HCT116 (cell line): ENCODE measurements at regions not wholly inside any gene's neighbourhood (a gene's known extent, or its start where the extent isn't known, plus 50 kb on each side); places are given as distances from the start of the nearest gene placed in this dataset.

ENCODE experiments used
- CEBPB ChIP-seq: IDR thresholded peaks from 2 replicates; pipeline ENCODE4 v1.6.1; 2012; ENCODE audit warnings: low read depth
- EZH2 ChIP-seq: fragments of 200-600 bp; sonication (generic); IDR thresholded peaks from 2 replicates; pipeline ENCODE4 v1.6.1; 2017; ENCODE audit warnings: antibody characterized with exemption, mixed run types
- POLR2A ChIP-seq: IDR thresholded peaks from 2 replicates; pipeline ENCODE4 v1.7.0; 2011; ENCODE audit warnings: borderline replicate concordance; ENCODE audit not compliant: insufficient read depth, insufficient read length; ENCODE audit errors: extremely low read depth
- POLR2AphosphoS5 ChIP-seq: IDR thresholded peaks from 2 replicates; pipeline ENCODE4 v1.6.1; 2011; ENCODE audit warnings: mild to moderate bottlenecking, low read depth, low read length, moderate library complexity
- RAD21 ChIP-seq: IDR thresholded peaks from 2 replicates; pipeline ENCODE4 v1.6.1; 2012; ENCODE audit warnings: low read depth, mild to moderate bottlenecking
- SIN3A ChIP-seq: IDR thresholded peaks from 2 replicates; pipeline ENCODE4 v1.6.1; 2012; ENCODE audit warnings: low read depth
- SRF ChIP-seq: IDR thresholded peaks from 2 replicates; pipeline ENCODE4 v1.6.1; 2012; ENCODE audit warnings: low read depth
- TCF7L2 ChIP-seq: IDR thresholded peaks from 2 replicates; pipeline ENCODE4 v1.7.0; 2011; ENCODE audit warnings: borderline replicate concordance, inconsistent platforms; ENCODE audit not compliant: insufficient read depth, insufficient read length; ENCODE audit errors: extremely low read depth
- YY1 ChIP-seq: IDR thresholded peaks from 2 replicates; pipeline ENCODE4 v1.6.1; 2011; ENCODE audit warnings: low read length, low read depth, moderate library complexity, mild to moderate bottlenecking; ENCODE audit not compliant: insufficient replicate concordance; ENCODE audit errors: extremely low read depth
- ZNF274 ChIP-seq: fragments of 200-500 bp; sonication (Bioruptor generic); IDR thresholded peaks from 2 replicates; pipeline ENCODE4 v1.6.1; 2014; ENCODE audit warnings: mild to moderate bottlenecking, low read depth, low read length, inconsistent platforms
- TF ChIP-seq, protein P1 (sequence below): IDR thresholded peaks from 2 replicates; pipeline ENCODE4 v1.6.1; 2012
- TF ChIP-seq, protein P2 (sequence below): IDR thresholded peaks from 2 replicates; pipeline ENCODE4 v1.6.1; 2012; ENCODE audit warnings: low read depth
- TF ChIP-seq, protein P3 (sequence below), 3 experiments: fragments of 200-600 bp in 1 of 3; sonication (generic) in 1 of 3; IDR thresholded peaks in 2 of 3; conservative IDR thresholded peaks in 1 of 3; 2 replicates each; pipeline ENCODE4 v1.5.1; 2012 to 2017; ENCODE audit warnings: low read depth in 2 of 3, low read length in 2 of 3, antibody characterized with exemption in 1 of 3, borderline replicate concordance in 1 of 3, control low read depth in 1 of 3, mild to moderate bottlenecking in 1 of 3, mixed read lengths in 1 of 3, mixed run types in 1 of 3, moderate library complexity in 1 of 3; ENCODE audit not compliant: insufficient read depth in 1 of 3

DNA sequence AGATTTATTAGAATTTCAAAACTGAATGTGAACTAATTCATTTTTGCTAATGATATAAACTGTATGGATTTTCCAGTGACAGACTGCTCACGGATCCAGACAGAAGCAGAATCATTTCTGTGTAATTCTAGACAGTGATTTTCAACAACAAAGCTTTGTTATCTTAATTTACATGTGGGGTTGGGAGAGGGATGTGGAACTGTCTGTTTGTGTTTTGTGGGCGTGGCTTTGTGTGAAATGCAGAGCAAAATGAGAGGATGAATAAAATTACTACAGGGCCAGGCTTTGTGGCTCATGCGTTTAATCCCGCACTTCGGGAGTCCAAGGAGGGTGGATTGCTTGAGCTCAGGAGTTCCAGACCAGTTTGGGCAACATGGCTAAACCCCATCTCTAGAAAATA lies 834.7 kb downstream of the GALC start:
- TF ChIP-seq EZH2 (no peak), CEBPB (no peak), TCF7L2 (no peak), SIN3A (no peak), YY1 (no peak), POLR2A (no peak), POLR2AphosphoS5 (no peak), ZNF274 (no peak), RAD21 (no peak), SRF (no peak)
- TF ChIP-seq, protein P1, sequence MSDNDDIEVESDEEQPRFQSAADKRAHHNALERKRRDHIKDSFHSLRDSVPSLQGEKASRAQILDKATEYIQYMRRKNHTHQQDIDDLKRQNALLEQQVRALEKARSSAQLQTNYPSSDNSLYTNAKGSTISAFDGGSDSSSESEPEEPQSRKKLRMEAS = no peak
- TF ChIP-seq, protein P2, sequence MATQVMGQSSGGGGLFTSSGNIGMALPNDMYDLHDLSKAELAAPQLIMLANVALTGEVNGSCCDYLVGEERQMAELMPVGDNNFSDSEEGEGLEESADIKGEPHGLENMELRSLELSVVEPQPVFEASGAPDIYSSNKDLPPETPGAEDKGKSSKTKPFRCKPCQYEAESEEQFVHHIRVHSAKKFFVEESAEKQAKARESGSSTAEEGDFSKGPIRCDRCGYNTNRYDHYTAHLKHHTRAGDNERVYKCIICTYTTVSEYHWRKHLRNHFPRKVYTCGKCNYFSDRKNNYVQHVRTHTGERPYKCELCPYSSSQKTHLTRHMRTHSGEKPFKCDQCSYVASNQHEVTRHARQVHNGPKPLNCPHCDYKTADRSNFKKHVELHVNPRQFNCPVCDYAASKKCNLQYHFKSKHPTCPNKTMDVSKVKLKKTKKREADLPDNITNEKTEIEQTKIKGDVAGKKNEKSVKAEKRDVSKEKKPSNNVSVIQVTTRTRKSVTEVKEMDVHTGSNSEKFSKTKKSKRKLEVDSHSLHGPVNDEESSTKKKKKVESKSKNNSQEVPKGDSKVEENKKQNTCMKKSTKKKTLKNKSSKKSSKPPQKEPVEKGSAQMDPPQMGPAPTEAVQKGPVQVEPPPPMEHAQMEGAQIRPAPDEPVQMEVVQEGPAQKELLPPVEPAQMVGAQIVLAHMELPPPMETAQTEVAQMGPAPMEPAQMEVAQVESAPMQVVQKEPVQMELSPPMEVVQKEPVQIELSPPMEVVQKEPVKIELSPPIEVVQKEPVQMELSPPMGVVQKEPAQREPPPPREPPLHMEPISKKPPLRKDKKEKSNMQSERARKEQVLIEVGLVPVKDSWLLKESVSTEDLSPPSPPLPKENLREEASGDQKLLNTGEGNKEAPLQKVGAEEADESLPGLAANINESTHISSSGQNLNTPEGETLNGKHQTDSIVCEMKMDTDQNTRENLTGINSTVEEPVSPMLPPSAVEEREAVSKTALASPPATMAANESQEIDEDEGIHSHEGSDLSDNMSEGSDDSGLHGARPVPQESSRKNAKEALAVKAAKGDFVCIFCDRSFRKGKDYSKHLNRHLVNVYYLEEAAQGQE = no peak
- TF ChIP-seq, protein P3, sequence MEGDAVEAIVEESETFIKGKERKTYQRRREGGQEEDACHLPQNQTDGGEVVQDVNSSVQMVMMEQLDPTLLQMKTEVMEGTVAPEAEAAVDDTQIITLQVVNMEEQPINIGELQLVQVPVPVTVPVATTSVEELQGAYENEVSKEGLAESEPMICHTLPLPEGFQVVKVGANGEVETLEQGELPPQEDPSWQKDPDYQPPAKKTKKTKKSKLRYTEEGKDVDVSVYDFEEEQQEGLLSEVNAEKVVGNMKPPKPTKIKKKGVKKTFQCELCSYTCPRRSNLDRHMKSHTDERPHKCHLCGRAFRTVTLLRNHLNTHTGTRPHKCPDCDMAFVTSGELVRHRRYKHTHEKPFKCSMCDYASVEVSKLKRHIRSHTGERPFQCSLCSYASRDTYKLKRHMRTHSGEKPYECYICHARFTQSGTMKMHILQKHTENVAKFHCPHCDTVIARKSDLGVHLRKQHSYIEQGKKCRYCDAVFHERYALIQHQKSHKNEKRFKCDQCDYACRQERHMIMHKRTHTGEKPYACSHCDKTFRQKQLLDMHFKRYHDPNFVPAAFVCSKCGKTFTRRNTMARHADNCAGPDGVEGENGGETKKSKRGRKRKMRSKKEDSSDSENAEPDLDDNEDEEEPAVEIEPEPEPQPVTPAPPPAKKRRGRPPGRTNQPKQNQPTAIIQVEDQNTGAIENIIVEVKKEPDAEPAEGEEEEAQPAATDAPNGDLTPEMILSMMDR (IDR thresholded peaks at IDR 0.05 in 2 of 3, conservative IDR thresholded peaks at IDR 0.05 in 1 of 3; ENCODE audit: borderline replicate concordance in 1 of 3, insufficient read depth in 1 of 3, low read depth in 2 of 3, low read length in 2 of 3) = no peak
